Stimulated activated naive B cell treated with anti-CD40 and anti-IgM and Interleukin-4, amounts not matched to agents 10 μg/mL and 1 μg/mL and 100 μg/mL, for 72 hours (primary cell): ENCODE measurements at regions not wholly inside any gene's neighbourhood (a gene's known extent, or its start where the extent isn't known, plus 50 kb on each side); places are given as distances from the start of the nearest gene placed in this dataset.

Experiments
- ATAC-seq, 2 donors: fragments of 150-1000 bp; cut with Tn5 transposase; replicated peaks; 2 replicates each; pipeline ENCODE4 v1.10.0; 2021; ENCODE audit warnings: moderate library complexity in 1 of 2
- DNase-seq: peaks from one replicate; pipeline ENCODE4 v3.0.0; 2021
- H3K27ac Mint-ChIP-seq: one replicate; pipeline ENCODE4 v1.8.0; 2022; ENCODE audit warnings: mild to moderate bottlenecking, mixed read lengths
- H3K27me3 Mint-ChIP-seq, 2 donors: one replicate each; pipeline ENCODE4 v1.8.0; 2022; ENCODE audit warnings: mixed read lengths in 2 of 2
- H3K36me3 Mint-ChIP-seq, 2 donors: one replicate each; pipeline ENCODE4 v1.8.0; 2022; ENCODE audit warnings: mixed read lengths in 2 of 2, mild to moderate bottlenecking in 1 of 2
- H3K4me1 Mint-ChIP-seq, 2 donors: one replicate each; pipeline ENCODE4 v1.8.0; 2022; ENCODE audit warnings: mixed read lengths in 2 of 2, mild to moderate bottlenecking in 1 of 2
- H3K4me3 Mint-ChIP-seq, 2 donors: one replicate each; pipeline ENCODE4 v1.8.0; 2022; ENCODE audit warnings: mild to moderate bottlenecking in 2 of 2, mixed read lengths in 2 of 2, moderate library complexity in 1 of 2
- H3K9me3 Mint-ChIP-seq, 2 donors: one replicate each; pipeline ENCODE4 v1.8.0; 2022; ENCODE audit warnings: mixed read lengths in 2 of 2, mild to moderate bottlenecking in 1 of 2

DNA sequence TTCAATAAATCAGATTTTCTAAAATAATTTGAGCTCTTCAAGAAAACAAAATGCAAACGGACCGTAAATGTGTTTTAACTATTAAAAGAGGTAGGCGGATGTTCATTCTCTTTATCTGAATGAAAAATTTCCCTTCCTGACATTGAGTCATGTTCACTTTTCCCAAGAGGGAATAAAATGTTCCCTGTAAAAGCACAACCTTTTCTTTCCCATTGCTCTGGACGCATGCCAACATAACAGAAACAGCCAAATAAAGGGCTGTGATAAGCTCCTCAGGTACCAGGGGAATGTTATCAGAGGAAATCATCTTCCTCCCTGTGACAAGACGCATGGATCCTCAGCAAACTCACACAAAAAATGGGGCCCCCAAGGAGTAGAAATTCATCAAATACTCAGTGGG, 251.8 kb downstream of the MTERF1 start:
- Mint-ChIP-seq H3K4me1 (no peaks in the 10 kb centered on the region), H3K27ac (no peak overlapping the region), H3K27me3 (peaks cover 0 to 5% of the 10 kb centered on the region in 2 donors)

DNA sequence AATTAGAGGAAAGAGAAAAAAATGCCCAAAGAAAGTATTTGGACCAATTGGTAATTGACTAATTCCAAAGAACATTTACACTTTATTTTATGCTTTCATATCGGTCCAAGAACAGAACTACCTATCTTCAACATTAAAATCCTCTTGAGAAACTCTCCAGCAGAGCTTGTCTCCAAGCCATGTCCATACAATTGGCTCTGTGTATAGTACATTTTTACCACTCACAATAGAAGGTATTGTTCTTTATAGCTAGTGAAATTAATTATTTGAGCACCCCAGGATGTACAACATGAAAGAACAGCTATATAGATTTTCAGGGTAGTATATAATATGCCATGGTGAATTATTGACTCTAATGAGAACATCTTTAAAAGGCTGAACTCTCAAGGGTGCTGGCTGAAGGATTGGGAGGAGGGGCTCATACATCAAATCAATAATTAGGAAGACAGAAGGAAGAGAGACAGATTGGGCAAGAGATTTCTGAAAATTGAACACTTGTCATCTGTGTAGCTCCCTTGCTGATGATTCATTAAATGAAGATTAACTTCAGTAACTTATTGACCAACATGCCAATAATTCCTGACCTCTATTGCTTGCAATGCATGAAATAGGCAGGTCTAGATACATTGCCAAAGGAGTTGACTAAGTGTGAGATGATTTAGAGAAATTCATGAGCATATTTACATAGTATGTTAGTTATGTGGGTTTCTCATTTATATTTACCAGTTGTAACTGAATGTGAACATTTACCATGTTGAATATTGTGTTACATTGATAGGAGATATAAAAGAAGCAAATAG, 249.7 kb downstream of the MTERF1 start:
- Mint-ChIP-seq H3K9me3 (no peaks in the 10 kb centered on the region), H3K4me3 (no peak overlapping the region), H3K27ac (no peak overlapping the region), H3K4me1 (no peaks in the 10 kb centered on the region), H3K27me3 (peaks cover 0 to 5% of the 10 kb centered on the region in 2 donors), H3K36me3 (no peaks in the 10 kb centered on the region)
- DNase-seq (no peak), ATAC-seq (no peak)

More for the DNA sequence above, 251.8 kb downstream of the MTERF1 start:
- Mint-ChIP-seq H3K9me3 (no peaks in the 10 kb centered on the region), H3K4me3 (no peak overlapping the region), H3K36me3 (no peaks in the 10 kb centered on the region)
- ATAC-seq = no peak
- DNase-seq = no peak

GRCh38 chr7:91632234-91632940, 248.1 kb downstream of the MTERF1 start:
- H3K9me3 Mint-ChIP-seq = no peaks in the 10 kb centered on the region
- DNase-seq (no peak), ATAC-seq (no peak)
- H3K4me1 Mint-ChIP-seq = no peaks in the 10 kb centered on the region
- H3K36me3 Mint-ChIP-seq = no peaks in the 10 kb centered on the region
- H3K27me3 Mint-ChIP-seq = peaks cover 0 to 5% of the 10 kb centered on the region in 2 donors
- H3K4me3 Mint-ChIP-seq = no peak overlapping the region
- H3K27ac Mint-ChIP-seq = no peak overlapping the region

DNA sequence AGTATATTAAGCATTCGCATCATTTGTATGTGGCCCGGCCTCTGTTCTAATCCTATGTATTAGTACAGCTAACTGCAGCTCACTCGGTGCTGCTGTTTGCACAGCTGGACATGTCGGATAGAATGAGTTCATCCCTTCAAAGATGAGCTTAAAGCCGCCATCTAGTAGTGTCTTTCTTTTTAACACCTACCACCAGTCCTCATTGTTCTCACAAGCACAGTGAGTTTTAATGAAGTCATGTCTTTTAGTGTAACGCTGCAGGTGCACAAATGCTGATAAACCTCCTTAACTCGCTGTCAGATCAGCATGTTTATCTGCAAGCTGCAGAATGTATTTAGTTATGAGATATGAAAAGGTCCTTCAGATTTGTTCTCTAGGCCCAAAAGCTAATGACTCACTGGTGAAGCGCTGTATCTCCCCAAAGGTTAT, 247.5 kb downstream of the MTERF1 start:
- Mint-ChIP-seq H3K36me3 (no peaks in the 10 kb centered on the region), H3K27ac (no peak overlapping the region), H3K4me3 (no peak overlapping the region), H3K4me1 (no peaks in the 10 kb centered on the region), H3K9me3 (no peaks in the 10 kb centered on the region), H3K27me3 (peaks cover 0 to 5% of the 10 kb centered on the region in 2 donors)
- ATAC-seq (no peak), DNase-seq (no peak)

DNA sequence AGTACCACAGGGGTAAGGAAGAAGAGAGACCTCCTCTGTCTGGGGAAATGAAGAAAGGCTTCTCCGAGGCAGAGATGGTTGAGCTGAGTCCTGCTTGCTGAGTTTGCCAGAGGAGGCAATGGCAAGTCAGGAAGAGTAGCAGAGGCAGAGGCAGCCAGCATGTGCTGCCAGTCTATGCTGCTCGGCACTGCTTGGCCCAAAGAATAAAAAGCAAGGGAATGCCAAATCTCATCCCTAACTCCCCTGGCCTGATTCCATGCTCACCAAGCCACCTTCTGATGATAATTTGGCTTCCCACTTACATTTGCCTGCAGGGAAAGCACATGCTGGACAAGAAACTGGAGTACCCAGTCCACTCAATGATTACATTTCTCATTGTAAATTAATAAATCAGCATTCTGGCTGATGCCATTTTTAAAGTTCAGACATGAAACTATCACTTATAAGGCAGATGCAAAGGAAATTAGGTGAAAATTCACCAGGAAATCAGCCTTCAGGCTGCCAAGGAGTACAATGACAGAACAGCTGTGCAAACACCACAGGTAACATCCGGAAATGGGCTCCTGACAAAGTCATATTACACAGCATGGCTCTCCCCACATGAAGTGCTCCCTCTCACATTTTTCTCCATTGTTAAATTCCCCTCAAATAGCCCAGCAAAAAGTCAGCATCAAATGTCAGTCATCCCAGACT, 245.9 kb downstream of the MTERF1 start:
- Mint-ChIP-seq H3K9me3 (no peaks in the 10 kb centered on the region), H3K36me3 (no peaks in the 10 kb centered on the region), H3K4me3 (no peak overlapping the region), H3K27me3 (peaks cover 0 to 5% of the 10 kb centered on the region in 2 donors), H3K4me1 (no peaks in the 10 kb centered on the region), H3K27ac (no peak overlapping the region)
- no peak for ATAC-seq
- no peak for DNase-seq

GRCh38 chr7:91636129-91636724, 244.3 kb downstream of the MTERF1 start:
- DNase-seq = peak; percentile 3
- H3K9me3 Mint-ChIP-seq = no peaks in the 10 kb centered on the region
- no peaks in the 10 kb centered on the region for H3K36me3 Mint-ChIP-seq
- ATAC-seq = peak; percentile 46 to 53
- no peaks in the 10 kb centered on the region for H3K4me1 Mint-ChIP-seq
- H3K27ac Mint-ChIP-seq = no peak overlapping the region
- no peak overlapping the region for H3K4me3 Mint-ChIP-seq
- peaks cover 0 to 5% of the 10 kb centered on the region in 2 donors for H3K27me3 Mint-ChIP-seq

- H3K9me3 Mint-ChIP-seq = no peaks in the 10 kb centered on the region
- no peaks in the 10 kb centered on the region for H3K36me3 Mint-ChIP-seq
- no peak overlapping the region for H3K27ac Mint-ChIP-seq
- peaks cover 0 to 5% of the 10 kb centered on the region in 2 donors for H3K27me3 Mint-ChIP-seq
- ATAC-seq = no peak
- no peak for DNase-seq
- H3K4me1 Mint-ChIP-seq = no peaks in the 10 kb centered on the region
- H3K4me3 Mint-ChIP-seq = no peak overlapping the region
These were observed 243.8 kb downstream of the MTERF1 start for GRCh38 chr7:91636728-91637127.

GRCh38 chr7:91644256-91644655, 236.2 kb downstream of the MTERF1 start:
- DNase-seq (no peak), ATAC-seq (no peak)
- peaks cover 5 to 6% of the 10 kb centered on the region in 2 donors for H3K9me3 Mint-ChIP-seq
- H3K27ac Mint-ChIP-seq = no peak overlapping the region
- H3K4me1 Mint-ChIP-seq = no peaks in the 10 kb centered on the region
- no peak overlapping the region for H3K4me3 Mint-ChIP-seq
- peaks cover 6% of the 10 kb centered on the region in 2 donors for H3K27me3 Mint-ChIP-seq
- H3K36me3 Mint-ChIP-seq = peaks cover 0 to 3% of the 10 kb centered on the region in 2 donors

DNA sequence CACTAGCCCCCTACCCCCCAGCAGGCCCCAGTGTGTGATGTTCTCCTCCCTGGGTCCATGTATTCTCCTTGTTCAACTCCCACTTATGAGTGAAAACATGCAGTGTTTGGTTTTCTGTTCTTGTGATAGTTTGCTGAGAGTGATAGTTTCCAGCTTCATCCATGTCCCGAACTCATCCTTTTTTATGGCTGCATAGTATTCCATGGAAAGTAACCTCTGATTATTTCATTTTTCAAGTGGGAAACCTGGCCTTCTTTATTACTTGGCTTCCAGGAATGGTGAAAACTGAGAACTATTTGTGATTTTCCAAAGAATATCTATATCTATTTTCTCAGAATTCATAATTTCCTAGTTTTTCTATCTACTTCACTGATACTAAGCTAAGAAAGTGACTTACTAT, 235.0 kb downstream of the MTERF1 start:
- Mint-ChIP-seq H3K36me3 (peaks cover 0 to 3% of the 10 kb centered on the region in 2 donors), H3K9me3 (peaks cover 5 to 6% of the 10 kb centered on the region in 2 donors), H3K4me1 (no peaks in the 10 kb centered on the region), H3K27ac (no peak overlapping the region), H3K4me3 (no peak overlapping the region), H3K27me3 (peaks cover 6 to 9% of the 10 kb centered on the region in 2 donors)
- no peak for DNase-seq
- ATAC-seq = no peak

DNA sequence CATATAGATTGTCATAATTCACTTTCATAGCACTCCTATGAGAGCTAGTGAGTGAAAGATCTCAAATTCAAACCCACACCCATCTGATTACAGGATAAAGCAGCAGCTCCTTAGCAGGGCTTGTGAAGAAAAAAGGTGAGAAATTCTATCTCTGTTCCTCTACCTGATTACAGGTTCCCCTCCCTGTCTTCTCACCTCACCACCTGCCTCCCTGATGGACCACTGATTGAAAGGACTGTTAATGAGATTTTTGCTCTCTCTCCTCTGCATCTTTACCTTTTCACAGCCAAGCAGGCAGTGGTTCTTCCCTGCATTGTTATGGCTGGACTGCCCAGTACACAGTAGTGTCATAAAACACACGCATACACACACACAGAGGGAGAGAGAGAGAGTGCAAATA, 228.5 kb downstream of the MTERF1 start:
- peaks cover 0 to 3% of the 10 kb centered on the region in 2 donors for H3K36me3 Mint-ChIP-seq
- DNase-seq (no peak), ATAC-seq (no peak)
- no peak overlapping the region for H3K4me3 Mint-ChIP-seq
- H3K9me3 Mint-ChIP-seq = peaks cover 3% of the 10 kb centered on the region in 2 donors
- no peaks in the 10 kb centered on the region for H3K4me1 Mint-ChIP-seq
- peaks cover 4 to 14% of the 10 kb centered on the region in 2 donors for H3K27me3 Mint-ChIP-seq
- H3K27ac Mint-ChIP-seq = no peak overlapping the region

- Mint-ChIP-seq H3K27ac (no peak overlapping the region), H3K4me1 (no peaks in the 10 kb centered on the region), H3K4me3 (no peak overlapping the region)
These were observed 227.2 kb downstream of the MTERF1 start for GRCh38 chr7:91653286-91653685.

GRCh38 chr7:91655656-91656055, 224.8 kb downstream of the MTERF1 start:
- no peak overlapping the region for H3K27ac Mint-ChIP-seq
- H3K4me3 Mint-ChIP-seq = no peak overlapping the region
- DNase-seq = no peak

More at GRCh38 chr7:91653286-91653685, 227.2 kb downstream of the MTERF1 start:
- Mint-ChIP-seq H3K9me3 (no peaks in the 10 kb centered on the region), H3K27me3 (peaks cover 0 to 10% of the 10 kb centered on the region in 2 donors), H3K36me3 (no peaks in the 10 kb centered on the region)
- DNase-seq (no peak), ATAC-seq (no peak)

GRCh38 chr7:91656541-91657482, 223.7 kb downstream of the MTERF1 start:
- Mint-ChIP-seq H3K4me3 (no peak overlapping the region), H3K27me3 (peaks cover 0 to 5% of the 10 kb centered on the region in 2 donors), H3K36me3 (no peaks in the 10 kb centered on the region), H3K9me3 (no peaks in the 10 kb centered on the region), H3K4me1 (no peaks in the 10 kb centered on the region), H3K27ac (no peak overlapping the region)
- no peak for DNase-seq
- ATAC-seq = no peak

More at GRCh38 chr7:91655656-91656055, 224.8 kb downstream of the MTERF1 start:
- Mint-ChIP-seq H3K36me3 (no peaks in the 10 kb centered on the region), H3K27me3 (peaks cover 0 to 6% of the 10 kb centered on the region in 2 donors), H3K4me1 (no peaks in the 10 kb centered on the region), H3K9me3 (no peaks in the 10 kb centered on the region)
- no peak for ATAC-seq
